GM21576 (cell line): ENCODE measurements at regions not wholly inside any gene's neighbourhood (a gene's known extent, or its start where the extent isn't known, plus 50 kb on each side); places are given as distances from the start of the nearest gene placed in this dataset.

Experiments used
- ATAC-seq: cut with Tn5 transposase; IDR thresholded peaks from one replicate; pipeline ENCODE4 v1.9.1; 2021; ENCODE audit warnings: mild to moderate bottlenecking, moderate library complexity; ENCODE audit not compliant: unreplicated experiment

DNA sequence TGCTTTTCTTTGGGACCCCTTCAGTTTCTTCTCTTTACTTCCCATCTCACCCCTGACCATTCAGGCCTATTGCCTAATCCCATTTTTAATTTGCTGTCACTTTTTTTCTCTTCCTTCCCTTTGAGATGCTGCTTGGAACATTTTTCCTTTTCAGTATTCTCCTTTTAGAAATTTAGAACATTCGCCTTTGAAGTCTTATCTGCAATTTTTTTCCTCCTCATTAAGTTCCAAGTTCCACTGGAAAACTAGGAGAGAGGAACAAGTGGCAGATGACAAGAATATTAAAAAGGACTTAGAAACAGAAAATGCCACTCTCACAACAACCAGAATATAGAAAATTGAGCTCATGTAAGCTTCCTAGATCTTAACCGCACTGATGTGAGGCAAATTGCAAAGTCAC lies 126.6 kb downstream of the PSMG1 start:
- ATAC-seq: no peak

DNA sequence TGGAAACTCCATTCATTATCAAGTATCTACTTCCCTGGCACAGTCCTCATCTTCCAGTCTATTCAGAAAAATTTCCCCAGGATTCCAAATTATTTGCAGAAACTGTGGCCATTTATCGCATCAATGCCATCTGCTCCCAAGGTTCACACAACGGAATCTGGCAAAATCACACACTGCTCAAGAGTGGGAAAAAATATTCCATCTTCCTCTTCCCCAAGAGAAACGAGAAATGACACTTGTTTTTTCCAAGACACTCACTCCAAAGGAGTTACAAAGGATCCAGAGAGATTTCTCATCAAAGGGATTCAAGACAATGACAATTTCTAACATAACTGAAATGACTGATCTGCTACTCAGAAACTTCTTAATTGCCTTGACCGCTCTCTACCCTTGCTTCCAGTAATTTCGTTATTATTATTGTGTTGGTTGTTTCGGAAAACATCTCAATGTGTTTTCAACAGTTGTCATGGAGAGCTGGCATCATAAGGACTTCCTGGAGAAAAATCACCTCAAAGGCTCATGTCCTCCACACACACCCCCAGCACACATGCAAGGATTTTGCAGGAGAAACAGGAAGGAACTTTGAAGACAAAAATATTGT lies 128.0 kb downstream of the PSMG1 start:
- ATAC-seq: no peak

DNA sequence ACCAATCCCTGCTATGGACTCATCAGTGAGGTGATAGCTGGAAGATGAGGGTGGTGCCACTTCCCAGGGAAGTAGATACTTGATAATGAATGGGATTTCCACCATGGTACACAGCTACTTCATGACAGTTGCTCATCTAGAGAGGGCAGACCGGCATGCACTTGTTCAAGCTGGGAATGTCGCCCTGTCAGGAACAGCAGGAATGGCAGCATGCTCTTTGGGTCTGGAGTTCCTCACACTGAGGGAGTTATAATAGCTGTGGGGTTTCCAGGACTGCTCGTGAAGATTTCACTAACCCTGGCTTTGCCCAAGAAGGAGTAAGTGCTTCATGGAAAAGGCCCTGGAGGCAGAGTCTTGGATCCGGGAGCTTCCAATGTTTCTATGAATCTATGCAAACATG lies 129.2 kb downstream of the PSMG1 start:
- ATAC-seq: no peak

DNA sequence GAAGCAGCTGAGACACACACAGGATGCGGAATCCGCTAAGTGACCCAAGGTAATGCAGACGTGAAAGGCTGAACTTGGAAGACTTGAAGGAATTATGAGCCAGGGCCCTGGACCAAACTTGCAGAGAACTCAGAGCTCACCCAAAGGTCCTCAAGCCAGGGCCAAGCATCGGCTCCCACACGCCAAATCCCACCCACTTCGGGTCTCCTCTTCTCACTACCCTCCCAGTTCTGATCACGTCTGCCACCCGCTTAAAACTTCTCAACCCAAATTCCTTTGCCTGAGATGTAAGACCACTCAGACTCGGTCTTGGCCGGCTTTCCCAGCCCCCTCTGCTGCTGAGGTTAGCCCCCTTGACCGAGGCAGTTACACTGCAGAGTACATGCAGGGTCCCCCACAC lies 130.1 kb downstream of the PSMG1 start:
- no peak for ATAC-seq

DNA sequence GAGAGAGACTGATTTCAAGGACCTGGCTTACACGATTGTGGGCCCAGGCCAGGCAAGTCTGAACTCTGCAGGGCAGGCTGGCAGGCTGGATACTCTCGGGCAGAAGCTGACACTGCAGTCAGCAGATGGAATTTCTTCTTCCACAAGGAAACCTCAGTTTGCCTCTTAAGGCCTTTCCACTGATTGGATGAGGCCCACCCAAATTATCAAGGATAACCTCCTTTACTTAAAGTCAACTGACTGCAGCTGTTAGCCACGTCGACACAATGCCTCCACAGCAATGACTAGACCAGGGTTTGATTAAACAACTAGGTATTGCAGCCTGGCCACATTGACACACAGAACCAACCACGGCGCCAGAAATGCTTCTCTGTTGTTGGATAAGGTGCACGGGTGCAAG lies 130.5 kb downstream of the PSMG1 start:
- ATAC-seq: no peak

DNA sequence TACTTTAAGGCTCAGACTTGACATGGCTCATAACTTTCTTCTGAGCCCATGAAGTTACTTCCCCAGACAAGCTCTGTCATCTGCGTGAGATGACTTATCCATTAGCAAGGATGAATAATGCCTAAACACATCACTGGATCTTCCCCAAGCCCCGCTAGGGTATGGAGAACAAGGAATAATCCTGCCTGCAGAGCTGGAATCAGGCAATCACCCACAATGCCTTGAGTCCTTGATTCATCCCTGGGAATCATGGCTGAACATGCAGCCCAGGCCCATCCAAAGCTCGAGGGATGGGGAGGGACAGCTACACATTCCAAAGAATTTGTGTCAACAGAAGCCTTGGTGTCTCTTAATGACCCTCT lies 131.7 kb downstream of the PSMG1 start:
- ATAC-seq: no peak

DNA sequence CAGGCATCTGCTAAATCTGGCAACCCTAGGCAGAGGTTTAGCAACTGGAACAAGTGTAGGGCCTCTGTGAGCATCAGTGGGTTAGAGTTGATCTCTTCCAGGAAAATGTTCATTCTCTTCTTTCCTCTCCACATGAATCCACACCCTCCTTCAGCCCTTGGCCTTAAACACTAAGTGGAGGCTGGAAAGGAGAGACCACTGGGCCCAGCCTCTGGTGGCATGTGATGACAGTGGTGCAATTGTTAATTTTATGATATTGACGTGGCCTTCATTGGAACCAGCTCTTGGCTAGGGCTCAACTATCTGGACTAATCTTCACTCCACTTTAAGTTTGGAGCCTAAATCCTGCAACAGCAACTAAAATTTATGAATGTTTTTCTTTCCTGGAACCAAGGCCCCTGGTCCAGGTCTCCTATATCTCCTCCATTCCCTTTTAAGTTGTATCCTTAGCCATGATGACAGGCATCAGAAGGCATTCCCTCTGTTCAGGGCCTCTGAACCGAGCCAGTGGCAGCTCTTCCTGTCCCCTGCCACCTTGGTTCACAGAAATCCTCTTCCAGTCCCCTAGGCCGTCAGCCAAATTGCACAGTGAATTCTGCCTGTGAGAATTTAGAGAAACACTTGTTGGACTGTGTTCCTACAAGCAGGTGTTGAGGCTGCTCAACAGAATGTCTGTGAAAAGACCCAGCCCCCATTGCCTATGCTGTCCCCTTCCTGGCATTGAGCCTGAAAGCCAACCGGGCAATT lies 132.2 kb downstream of the PSMG1 start:
- no peak for ATAC-seq

DNA sequence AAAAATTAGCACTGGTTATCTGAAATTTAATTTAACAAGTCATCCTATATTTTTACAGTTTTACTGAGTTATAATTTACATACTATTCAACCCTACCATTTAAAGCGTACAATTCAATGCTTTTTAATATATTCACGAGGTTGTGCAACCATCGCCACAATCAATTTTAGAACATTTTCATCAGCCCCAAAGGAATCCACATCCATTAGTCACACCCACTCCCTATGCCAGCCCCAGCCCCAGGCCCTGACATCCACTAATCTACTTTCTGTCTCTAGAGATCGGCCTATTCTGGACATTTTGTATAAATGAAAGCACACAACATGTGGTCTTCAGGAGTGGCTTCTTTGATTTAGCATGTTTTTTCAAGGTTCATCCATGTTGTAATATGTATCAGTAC lies 134.7 kb downstream of the PSMG1 start:
- ATAC-seq: no peak

DNA sequence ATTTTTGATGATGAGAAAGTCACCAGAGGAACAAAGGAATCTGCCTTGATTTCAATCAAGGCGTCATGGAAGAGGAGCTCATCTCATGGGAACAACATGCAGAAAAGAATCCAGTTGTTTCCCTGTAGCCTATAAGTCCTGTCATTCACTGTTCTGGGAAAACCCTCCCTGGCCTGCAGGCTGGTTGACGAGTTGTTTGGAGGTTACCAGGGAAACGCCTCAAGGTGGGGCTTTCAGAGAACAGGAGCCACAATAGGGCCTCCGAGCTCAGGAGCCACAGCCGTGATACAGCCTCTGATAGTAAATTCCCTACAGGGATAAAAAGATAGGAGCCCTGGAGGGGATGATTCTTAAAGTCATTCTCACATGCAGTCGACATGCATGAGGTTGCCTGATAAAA lies 135.2 kb downstream of the PSMG1 start:
- ATAC-seq: no peak

DNA sequence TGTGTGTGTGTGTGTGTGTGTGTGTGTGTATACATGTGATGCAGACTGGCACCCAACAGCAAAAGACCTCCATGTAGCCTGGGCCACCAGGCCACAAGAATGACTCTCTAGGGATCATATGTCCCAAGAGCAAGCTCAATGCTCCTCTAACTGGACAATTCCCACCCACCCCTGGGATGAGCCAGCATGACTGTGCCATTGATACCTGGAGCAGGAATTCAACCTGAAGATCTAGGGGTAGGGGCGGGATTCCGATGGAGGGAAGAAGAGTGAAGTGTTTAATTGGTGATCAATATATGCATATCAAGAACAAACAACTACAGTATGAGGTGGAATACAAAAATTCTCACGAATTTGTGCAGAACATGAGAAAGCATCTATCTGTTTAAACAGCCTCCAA lies 136.2 kb downstream of the PSMG1 start:
- ATAC-seq: no peak

DNA sequence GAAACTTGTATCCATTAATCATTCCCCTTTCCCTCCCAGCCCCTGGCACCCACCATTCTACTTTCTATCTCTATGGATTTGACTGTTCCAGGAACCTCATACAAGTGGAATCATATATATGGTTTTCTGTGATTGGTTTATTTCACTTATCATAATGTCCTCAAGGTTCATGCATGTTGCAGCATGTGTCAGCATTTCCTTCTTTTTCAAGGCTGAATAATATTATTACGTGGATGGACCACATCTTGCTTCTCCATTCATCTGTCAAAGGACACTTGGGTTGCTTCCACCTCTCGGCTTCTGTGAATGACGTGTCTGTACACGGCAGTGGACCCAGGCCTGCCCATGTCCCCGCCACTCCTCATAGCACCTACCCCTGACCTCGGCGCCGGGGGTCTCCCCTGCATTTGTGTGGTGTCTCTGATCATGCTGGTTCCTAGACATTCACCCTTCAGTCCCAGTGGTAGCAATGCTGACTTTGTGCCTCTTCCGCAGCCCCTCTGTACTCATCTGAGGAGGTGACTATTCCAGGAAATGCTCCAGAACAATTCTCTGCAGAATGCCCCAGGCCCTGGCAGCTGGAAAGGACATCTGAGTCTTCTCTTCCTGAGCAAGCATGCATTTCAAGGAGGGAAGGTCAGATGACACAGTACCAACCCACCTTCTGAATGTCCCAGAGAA lies 136.9 kb downstream of the PSMG1 start:
- ATAC-seq: no peak

DNA sequence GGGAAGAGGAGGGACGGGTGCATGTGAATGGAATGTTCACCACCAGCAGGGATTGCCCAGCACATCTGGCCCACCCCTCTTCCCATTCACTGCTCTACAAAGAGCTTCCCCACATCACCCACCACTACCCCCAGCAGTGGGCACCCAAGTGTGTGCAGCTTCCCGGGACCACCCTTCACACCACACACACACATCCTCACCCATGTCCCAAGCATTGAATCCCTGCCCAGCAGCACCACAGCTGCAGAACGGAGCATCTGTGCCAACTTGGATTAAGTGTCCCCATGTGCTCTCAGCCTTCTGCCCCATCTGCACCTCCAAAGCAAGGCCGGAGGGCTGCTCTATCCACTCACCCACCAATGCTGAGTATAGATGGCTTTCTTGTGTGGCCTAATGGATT lies 141.4 kb downstream of the PSMG1 start:
- no peak for ATAC-seq

DNA sequence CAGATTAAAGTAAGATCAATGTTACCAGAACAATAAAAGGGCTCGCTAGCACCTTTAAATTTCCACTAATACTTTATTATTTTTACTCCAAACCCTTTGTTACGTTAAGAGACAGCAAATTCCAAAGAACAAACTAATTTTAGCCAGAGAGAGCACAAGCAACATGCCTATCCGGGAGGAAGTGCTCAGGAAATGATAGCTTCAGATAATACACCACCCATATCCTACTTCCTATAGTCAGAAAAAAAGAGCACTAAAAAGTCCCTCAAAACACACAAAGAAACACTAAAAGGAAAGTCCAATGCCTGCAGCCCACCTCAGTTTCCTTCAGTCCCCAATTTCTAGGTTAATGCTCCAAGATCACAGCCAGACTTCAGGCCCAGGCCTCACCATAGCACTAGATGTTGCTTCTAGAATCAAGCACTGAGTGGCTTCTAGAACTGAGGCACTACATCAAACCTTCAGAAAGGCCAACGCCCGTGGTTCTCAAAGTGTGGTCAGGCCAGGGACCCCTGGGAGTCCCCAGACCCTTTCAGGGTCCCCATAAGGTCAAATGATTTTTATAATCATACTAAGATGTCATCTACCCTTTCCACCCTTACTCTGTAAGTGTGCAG lies 142.6 kb downstream of the PSMG1 start:
- ATAC-seq: no peak

DNA sequence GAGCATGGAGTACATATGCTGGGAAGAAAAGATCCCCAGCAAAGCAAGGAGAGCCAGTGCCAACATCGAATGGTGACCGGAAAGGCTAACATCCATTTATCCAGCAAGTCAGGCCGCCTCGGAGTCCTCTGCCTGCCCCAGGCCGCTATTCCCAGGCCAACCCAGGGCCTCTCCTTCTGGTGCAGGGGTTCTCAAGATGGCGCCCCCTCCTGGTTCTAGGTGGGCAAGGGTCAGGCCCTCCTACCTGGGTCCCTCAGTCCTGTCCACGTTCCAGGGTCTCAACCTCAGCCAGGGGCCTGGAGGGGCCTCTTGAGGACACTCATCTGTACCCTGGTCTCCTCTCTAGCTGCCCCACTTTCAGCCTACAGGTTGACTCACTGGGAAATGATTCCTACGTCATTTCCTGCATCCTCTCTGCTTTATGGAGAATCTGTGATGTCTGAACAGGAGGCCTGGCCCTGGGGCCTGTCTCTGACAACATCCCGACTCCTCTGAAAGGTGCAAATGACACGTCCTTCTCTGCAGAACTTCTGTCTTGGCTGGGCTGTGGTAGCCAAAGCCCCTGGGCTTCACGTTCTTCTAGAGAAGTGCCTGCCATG lies 145.3 kb downstream of the PSMG1 start:
- ATAC-seq: no peak

DNA sequence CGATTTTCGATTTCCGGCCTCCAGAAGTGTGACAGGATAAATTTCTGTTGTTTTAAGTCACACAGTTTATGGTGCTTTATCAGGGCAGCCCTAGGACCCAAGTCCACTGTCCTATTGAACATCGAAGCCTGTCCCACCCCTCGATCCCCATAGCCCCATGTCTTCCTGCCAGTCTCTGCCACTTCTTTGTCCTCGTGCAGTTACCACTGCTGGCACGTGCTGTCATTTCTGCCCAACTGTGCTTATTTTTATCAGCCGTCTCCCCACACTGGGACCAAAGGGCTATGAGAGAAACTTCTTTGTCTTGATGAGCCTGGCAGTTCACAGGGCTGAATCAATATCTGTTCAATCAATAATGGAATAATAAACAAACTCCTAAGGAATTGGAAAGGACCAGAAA lies 146.7 kb downstream of the PSMG1 start:
- ATAC-seq: no peak

DNA sequence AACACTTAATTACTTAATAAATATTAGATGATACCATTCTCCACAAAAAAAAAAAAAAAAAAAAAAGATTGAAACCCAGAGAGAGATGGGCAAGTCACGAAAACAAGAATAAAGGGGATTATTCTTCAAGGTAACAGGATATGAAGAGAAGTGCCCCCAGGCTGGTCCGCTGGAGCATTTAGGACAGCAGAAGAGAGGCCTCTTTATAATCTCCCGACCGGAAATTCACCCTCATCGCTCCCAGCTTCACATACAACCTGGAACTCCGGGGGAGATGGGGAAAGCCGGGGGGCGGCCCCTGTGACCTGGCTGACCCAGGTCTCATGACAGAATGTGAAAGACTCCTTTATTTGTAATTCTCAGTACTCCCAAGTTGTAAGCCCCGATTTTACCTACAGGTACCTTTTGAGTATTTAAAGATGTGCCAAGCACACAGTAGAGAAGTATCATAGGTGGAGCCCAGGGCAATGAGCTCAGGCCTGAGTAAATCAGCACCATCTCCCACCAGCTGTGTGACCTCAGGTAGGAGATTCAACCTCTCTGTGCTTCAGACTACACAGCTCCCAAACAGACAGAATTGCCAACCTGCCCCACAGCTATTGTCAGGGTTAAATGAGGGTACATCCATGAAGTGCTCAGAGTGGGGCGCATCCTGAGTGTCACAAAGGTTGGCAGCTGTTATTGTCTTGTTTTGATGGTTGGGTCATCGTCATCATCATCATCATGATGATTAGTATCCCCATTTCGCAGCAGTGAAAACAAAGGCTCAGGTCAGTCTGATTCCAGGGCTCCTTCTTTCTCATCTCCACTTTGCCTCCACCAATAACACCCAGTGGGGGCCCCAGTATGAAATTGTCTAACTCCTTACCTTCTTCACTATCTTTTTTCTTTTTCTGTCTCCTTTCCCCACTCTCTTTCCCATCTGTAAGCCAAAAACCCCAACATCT lies 148.4 kb downstream of the PSMG1 start:
- no peak for ATAC-seq

DNA sequence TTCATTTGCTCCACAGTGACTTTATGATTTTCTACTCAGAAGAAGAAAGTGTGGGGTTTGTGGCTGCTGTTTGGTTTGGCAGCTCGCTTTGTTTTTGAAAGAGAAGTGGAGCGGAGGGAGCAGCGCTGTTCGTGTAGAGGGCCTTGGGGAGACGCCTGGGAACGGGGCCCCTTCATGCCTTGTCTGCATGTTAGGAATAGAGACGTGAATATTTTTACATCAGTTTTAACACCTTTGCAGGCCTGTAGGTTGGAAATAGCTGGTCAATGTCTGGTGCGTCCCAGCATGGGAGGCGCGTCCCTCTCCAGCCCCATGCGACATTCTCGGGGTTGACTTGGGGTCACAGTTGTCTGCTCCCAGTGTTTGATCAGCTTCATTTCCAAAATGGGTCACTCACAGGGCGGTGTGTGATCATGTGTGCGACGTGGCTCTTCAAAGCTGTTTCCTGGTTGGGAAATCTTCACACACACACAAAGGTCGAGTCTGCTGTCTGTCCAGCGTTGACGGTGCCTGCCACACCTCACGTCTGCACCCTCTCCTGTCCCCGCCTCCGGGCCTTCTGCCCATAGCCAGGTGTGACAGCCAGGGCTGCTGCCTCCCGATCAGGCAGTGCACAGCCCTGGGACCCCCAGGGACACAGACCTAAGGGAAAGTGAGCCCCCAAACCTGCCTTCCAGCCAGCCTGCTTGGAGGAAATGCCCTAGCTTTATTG lies 149.2 kb downstream of the PSMG1 start:
- no peak for ATAC-seq

DNA sequence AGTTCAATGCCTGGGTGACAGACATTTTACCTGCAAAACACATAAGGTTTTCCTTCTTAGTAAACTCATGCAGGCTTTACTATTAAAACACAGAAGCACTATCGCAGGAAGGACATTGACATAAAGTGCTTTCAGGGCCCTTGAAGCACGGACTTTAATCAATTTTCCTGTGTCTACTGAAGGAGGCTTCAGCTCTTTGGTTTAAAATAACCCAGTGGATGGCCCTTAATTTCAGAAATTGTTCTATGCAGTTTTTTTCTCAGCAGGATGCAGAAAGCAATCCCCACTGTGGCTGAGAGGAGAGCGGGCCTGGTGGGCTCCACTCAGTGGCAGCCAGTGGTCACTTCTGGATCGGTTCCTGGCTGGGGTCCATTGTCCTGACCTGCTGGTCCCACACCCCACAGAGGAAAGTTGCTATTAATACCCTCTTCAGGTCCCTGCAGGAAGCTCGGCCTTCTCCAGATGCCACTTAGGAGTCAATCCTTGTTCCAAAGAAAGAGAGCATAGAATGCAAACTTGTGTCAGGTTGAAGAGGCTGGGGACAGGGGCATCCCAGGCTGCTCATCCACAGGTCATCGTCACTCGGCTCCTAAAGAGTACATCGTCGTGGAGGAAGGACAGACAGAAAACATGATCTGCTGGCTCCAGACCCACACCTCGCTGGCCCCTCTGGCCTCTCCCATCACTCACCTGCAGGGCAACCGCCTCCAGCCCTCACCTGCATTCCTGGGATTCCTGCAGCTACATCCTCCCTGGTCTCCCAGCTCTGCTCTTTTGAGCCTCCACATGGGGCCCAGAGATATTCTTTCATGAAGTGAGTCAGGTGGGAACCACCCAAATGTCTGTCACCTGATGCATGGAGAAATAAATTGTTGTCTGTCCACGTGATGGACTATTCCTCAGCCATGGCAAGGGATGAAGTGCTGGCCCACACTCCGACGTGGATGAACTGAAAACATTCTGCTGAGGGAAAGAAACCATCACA lies 153.1 kb downstream of the PSMG1 start:
- no peak for ATAC-seq
